ENCODE measurements at regions not wholly inside any gene's neighbourhood (a gene's known extent, or its start where the extent isn't known, plus 50 kb on each side); places are given as distances from the start of the nearest gene placed in this dataset.

- CTCF ChIA-PET = no interaction called here
- H3K4me1 Mint-ChIP-seq = peaks cover 9% of the 10 kb centered on the region
- DNase-seq (no peak), ATAC-seq (ENCODE audit: low read depth) (no peak)
- TF ChIP-seq CTCF (IDR thresholded peaks at IDR 0.05) = no peak
- H3K4me3 Mint-ChIP-seq = no peak overlapping the region
- H3K9me3 Mint-ChIP-seq = no peaks in the 10 kb centered on the region
- no peaks in the 10 kb centered on the region for H3K36me3 Mint-ChIP-seq (ENCODE audit: low read depth)
- POLR2A ChIA-PET = no interaction called here
- H3K27me3 Mint-ChIP-seq = peaks cover 3% of the 10 kb centered on the region
- no peak overlapping the region for H3K27ac Mint-ChIP-seq
- intact Hi-C loops (cut with micrococcal nuclease) = no loop called here
Observed at GRCh38 chr9:79006546-79006945, 565.2 kb upstream of the TLE4 start.

DNA sequence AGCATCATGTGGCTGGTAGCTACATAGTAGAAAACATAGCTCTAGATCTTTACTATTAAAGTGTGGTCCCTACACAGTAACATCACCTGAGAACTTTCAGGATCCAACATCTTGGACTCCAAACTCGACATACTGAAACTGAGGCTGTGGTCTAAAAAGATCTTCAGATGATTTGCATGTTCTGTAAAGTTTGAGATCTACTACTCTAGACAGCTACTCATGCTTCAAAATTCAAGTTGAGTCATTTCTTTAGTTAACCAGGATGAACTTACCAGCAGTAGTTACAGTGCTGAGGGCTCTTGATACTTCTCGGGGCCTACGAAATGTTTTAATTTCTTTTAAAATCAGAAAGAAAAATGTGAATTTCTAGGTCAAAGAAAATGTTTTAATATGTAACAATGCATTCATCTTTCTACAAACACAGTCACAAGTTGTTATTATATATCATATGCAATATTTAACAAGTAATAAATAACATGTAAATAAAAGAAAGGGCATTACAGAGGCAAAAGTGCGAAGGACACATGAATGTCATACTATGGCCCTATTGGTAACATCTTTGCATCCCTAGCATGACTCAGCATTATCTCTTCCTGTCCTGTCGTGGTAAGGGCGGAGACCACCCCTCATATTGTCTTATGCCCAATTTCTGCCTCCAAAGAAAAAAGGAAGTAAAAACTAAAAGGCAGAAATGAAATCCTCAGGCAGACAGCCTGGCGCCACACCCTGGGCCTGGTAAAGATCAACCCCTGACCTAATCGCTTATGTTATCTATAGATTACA, 563.9 kb upstream of the TLE4 start:
- Mint-ChIP-seq H3K4me3 (no peak overlapping the region), H3K36me3 (ENCODE audit: low read depth) (no peaks in the 10 kb centered on the region), H3K9me3 (no peaks in the 10 kb centered on the region), H3K27me3 (peaks cover 3% of the 10 kb centered on the region), H3K27ac (peak overlapping the region; percentile 35), H3K4me1 (peaks cover 9% of the 10 kb centered on the region)
- intact Hi-C loops (cut with micrococcal nuclease) = no loop called here
- DNase-seq (no peak), ATAC-seq (ENCODE audit: low read depth) (peak; percentile 52)
- ChIA-PET CTCF (no interaction called here), POLR2A (no interaction called here)
- TF ChIP-seq CTCF (IDR thresholded peaks at IDR 0.05) = no peak

DNA sequence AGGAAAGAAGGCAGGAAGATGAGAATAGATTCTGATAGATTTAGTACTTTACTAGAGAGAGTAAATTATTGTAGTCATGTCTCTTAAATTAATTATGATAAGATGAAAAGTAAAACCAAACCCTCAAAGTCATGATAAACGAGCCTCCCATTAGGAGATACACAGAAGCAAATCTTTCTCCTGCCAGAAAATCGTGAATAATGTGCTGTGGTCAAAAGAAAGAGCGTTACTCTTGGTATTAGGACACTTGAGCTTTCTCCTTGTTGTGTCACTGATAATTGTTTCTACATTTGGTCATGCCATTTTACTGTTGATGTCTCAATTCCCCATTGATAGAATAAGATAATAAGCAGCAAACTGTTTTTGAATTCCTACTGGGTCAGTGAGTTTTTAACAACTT, 562.8 kb upstream of the TLE4 start:
- CTCF ChIA-PET = no interaction called here
- intact Hi-C loops (cut with micrococcal nuclease) = no loop called here
- H3K36me3 Mint-ChIP-seq (ENCODE audit: low read depth) = no peaks in the 10 kb centered on the region
- no peaks in the 10 kb centered on the region for H3K9me3 Mint-ChIP-seq
- no peak for TF ChIP-seq CTCF (IDR thresholded peaks at IDR 0.05)
- POLR2A ChIA-PET = no interaction called here
- no peak overlapping the region for H3K4me3 Mint-ChIP-seq
- no peak for DNase-seq
- no peak for ATAC-seq (ENCODE audit: low read depth)
- H3K4me1 Mint-ChIP-seq = peaks cover 9% of the 10 kb centered on the region
- H3K27me3 Mint-ChIP-seq = peaks cover 3% of the 10 kb centered on the region
- no peak overlapping the region for H3K27ac Mint-ChIP-seq

DNA sequence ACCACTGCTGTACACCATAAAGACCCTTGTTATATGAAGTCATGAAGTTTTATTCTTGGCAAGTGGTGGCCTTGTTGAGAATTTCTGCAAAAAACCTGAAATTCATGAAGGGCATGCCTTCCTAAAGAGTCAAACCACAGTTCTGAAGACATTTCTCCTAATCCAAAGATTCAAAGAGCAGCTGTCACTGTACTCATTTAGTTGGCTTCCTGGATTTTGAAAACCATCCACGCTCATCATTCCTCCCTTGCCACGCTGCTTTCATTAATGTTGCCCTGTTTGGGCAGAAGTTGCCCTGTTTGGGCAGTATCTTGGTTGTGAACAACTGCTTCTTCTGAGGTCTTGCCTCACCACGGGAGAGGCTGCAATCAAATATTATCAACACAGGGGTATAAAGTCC, 560.3 kb upstream of the TLE4 start:
- no peaks in the 10 kb centered on the region for H3K36me3 Mint-ChIP-seq (ENCODE audit: low read depth)
- ATAC-seq (ENCODE audit: low read depth) (no peak), DNase-seq (no peak)
- intact Hi-C loops (cut with micrococcal nuclease) = no loop called here
- ChIA-PET POLR2A (no interaction called here), CTCF (no interaction called here)
- H3K4me3 Mint-ChIP-seq = no peak overlapping the region
- no peak for TF ChIP-seq CTCF (IDR thresholded peaks at IDR 0.05)
- no peaks in the 10 kb centered on the region for H3K9me3 Mint-ChIP-seq
- no peaks in the 10 kb centered on the region for H3K27me3 Mint-ChIP-seq
- no peak overlapping the region for H3K27ac Mint-ChIP-seq
- peaks cover 9% of the 10 kb centered on the region for H3K4me1 Mint-ChIP-seq

GRCh38 chr9:79012561-79012960, 559.2 kb upstream of the TLE4 start:
- intact Hi-C loops (cut with micrococcal nuclease) = no loop called here
- H3K4me3 Mint-ChIP-seq = no peak overlapping the region
- ATAC-seq (ENCODE audit: low read depth) (no peak), DNase-seq (no peak)
- H3K4me1 Mint-ChIP-seq = peaks cover 9% of the 10 kb centered on the region
- no peaks in the 10 kb centered on the region for H3K27me3 Mint-ChIP-seq
- TF ChIP-seq CTCF (IDR thresholded peaks at IDR 0.05) = no peak
- H3K9me3 Mint-ChIP-seq = no peaks in the 10 kb centered on the region
- ChIA-PET POLR2A (no interaction called here), CTCF (no interaction called here)
- H3K27ac Mint-ChIP-seq = no peak overlapping the region
- no peaks in the 10 kb centered on the region for H3K36me3 Mint-ChIP-seq (ENCODE audit: low read depth)
